ENCODE measurements at regions not wholly inside any gene's neighbourhood (a gene's known extent, or its start where the extent isn't known, plus 50 kb on each side); places are given as distances from the start of the nearest gene placed in this dataset.
"Not testable (repeated sequence)": the region's sequence is repeated elsewhere in the genome, so short reads cannot be mapped to it uniquely, and the experiment has no call there.

- DNase-seq, result no peak
- no peak overlapping the region for H3K27ac ChIP-seq
- H3K4me3 ChIP-seq (replicated peaks in 1 of 3), result no peak overlapping the region
- no peaks in the 10 kb centered on the region for H3K36me3 ChIP-seq
- WGBS, 2 donors, result 64 to 67% methylated on average over 2 of the region's 2 CpGs
- no peaks in the 10 kb centered on the region for H3K4me1 ChIP-seq
- intact Hi-C loops (cut with DNase I), result no loop called here
- no peaks in the 10 kb centered on the region for H3K9me3 ChIP-seq
- TF ChIP-seq POLR2A (IDR thresholded peaks at IDR 0.05), result no peak
- no peak for TF ChIP-seq CTCF (IDR thresholded peaks at IDR 0.05)
- H3K27me3 ChIP-seq, result no peaks in the 10 kb centered on the region
Observed at GRCh38 chr13:46468570-46469463, 81.8 kb upstream of the RUBCNL start.

GRCh38 chr13:46467694-46468093 is 80.6 kb upstream of the RUBCNL start:
- H3K4me1 ChIP-seq; H3K4me3 ChIP-seq (replicated peaks in 1 of 3); H3K27ac ChIP-seq; intact Hi-C loops (cut with DNase I); H3K9me3 ChIP-seq; DNase-seq; H3K36me3 ChIP-seq; H3K27me3 ChIP-seq: not testable (repeated sequence)
- 67 to 74% methylated on average over 9 to 10 of the region's 10 CpGs for WGBS, 2 donors

- H3K4me3 ChIP-seq (replicated peaks in 1 of 3); H3K4me1 ChIP-seq; DNase-seq; H3K27ac ChIP-seq; H3K9me3 ChIP-seq; intact Hi-C loops (cut with DNase I); H3K36me3 ChIP-seq; H3K27me3 ChIP-seq: not testable (repeated sequence)
- WGBS, 2 donors, result 89 to 93% methylated on average over 7 of the region's 7 CpGs
Observed at GRCh38 chr13:46466074-46466473, 79.0 kb upstream of the RUBCNL start.

- no peak for TF ChIP-seq CTCF (IDR thresholded peaks at IDR 0.05)
- no peak for TF ChIP-seq POLR2A (IDR thresholded peaks at IDR 0.05)
- intact Hi-C loops (cut with DNase I), result no loop called here
- Histone ChIP-seq H3K4me3 (replicated peaks in 1 of 3) (no peak overlapping the region), H3K4me1 (no peaks in the 10 kb centered on the region), H3K27me3 (no peaks in the 10 kb centered on the region), H3K27ac (no peak overlapping the region), H3K9me3 (no peaks in the 10 kb centered on the region), H3K36me3 (no peaks in the 10 kb centered on the region)
- no peak for DNase-seq
- WGBS, 2 donors, result 92 to 93% methylated on average over 17 to 22 of the region's 23 CpGs
Observed at GRCh38 chr13:46463719-46464118, 76.7 kb upstream of the RUBCNL start.

GRCh38 chr13:46460223-46460622 is 73.2 kb upstream of the RUBCNL start:
- DNase-seq; H3K27me3 ChIP-seq; intact Hi-C loops (cut with DNase I); H3K9me3 ChIP-seq; H3K27ac ChIP-seq; H3K36me3 ChIP-seq; H3K4me1 ChIP-seq; H3K4me3 ChIP-seq (replicated peaks in 1 of 3): not testable (repeated sequence)
- 94 to 98% methylated on average over 4 of the region's 4 CpGs for WGBS, 2 donors

- intact Hi-C loops (cut with DNase I); H3K27me3 ChIP-seq; DNase-seq; H3K27ac ChIP-seq; H3K4me1 ChIP-seq; H3K4me3 ChIP-seq (replicated peaks in 1 of 3); H3K36me3 ChIP-seq; H3K9me3 ChIP-seq: not testable (repeated sequence)
- 67 to 94% methylated on average over 2 of the region's 2 CpGs for WGBS, 2 donors
Observed at GRCh38 chr13:46457255-46457654, 70.2 kb upstream of the RUBCNL start.

- H3K27ac ChIP-seq; H3K9me3 ChIP-seq; DNase-seq; H3K27me3 ChIP-seq; H3K36me3 ChIP-seq; H3K4me3 ChIP-seq (replicated peaks in 1 of 3); intact Hi-C loops (cut with DNase I); H3K4me1 ChIP-seq: not testable (repeated sequence)
- 59 to 66% methylated on average over 4 of the region's 4 CpGs for WGBS, 2 donors
Observed at GRCh38 chr13:46455924-46456323, 68.9 kb upstream of the RUBCNL start.

GRCh38 chr13:46451145-46451544 is 64.1 kb upstream of the RUBCNL start:
- H3K27me3 ChIP-seq; H3K9me3 ChIP-seq; intact Hi-C loops (cut with DNase I); H3K4me3 ChIP-seq (replicated peaks in 1 of 3); H3K4me1 ChIP-seq; H3K27ac ChIP-seq; DNase-seq; H3K36me3 ChIP-seq: not testable (repeated sequence)
- WGBS, 2 donors, result 82 to 85% methylated on average over 3 of the region's 3 CpGs

- intact Hi-C loops (cut with DNase I); H3K36me3 ChIP-seq; DNase-seq; H3K4me1 ChIP-seq; H3K27ac ChIP-seq; H3K9me3 ChIP-seq; H3K4me3 ChIP-seq (replicated peaks in 1 of 3); H3K27me3 ChIP-seq: not testable (repeated sequence)
- 69 to 80% methylated on average over 2 of the region's 2 CpGs for WGBS, 2 donors
Observed at GRCh38 chr13:46449949-46450348, 62.9 kb upstream of the RUBCNL start.

GRCh38 chr13:46448148-46448547 is 61.1 kb upstream of the RUBCNL start:
- H3K36me3 ChIP-seq; DNase-seq; H3K27me3 ChIP-seq; intact Hi-C loops (cut with DNase I); H3K4me1 ChIP-seq; H3K9me3 ChIP-seq; H3K4me3 ChIP-seq (replicated peaks in 1 of 3); H3K27ac ChIP-seq: not testable (repeated sequence)
- 77 to 85% methylated on average over 4 of the region's 4 CpGs for WGBS, 2 donors

- H3K27ac ChIP-seq; H3K4me3 ChIP-seq (replicated peaks in 1 of 3); intact Hi-C loops (cut with DNase I); H3K4me1 ChIP-seq; H3K27me3 ChIP-seq; H3K9me3 ChIP-seq; H3K36me3 ChIP-seq: not testable (repeated sequence)
- peak; percentile 11 to 35 for DNase-seq
- 68 to 72% methylated on average over 16 to 40 of the region's 40 CpGs for WGBS, 2 donors
Observed at GRCh38 chr13:46437808-46438404, 50.9 kb upstream of the RUBCNL start.
